Progenitor cell of endocrine pancreas (in vitro differentiated cells): ENCODE measurements at regions not wholly inside any gene's neighbourhood (a gene's known extent, or its start where the extent isn't known, plus 50 kb on each side); places are given as distances from the start of the nearest gene placed in this dataset.
A peak's percentile ranks its signal among the peaks of the same experiment; 100 is the strongest.

Experiments
- DNase-seq: peaks from one replicate; pipeline ENCODE4 v3.0.0; 2021; ENCODE audit warnings: low spot score; ENCODE audit not compliant: unreplicated experiment
- H3K27ac Mint-ChIP-seq: 2 replicates; pipeline ENCODE4 v1.8.0; 2021; ENCODE audit warnings: mild to moderate bottlenecking, moderate library complexity, mixed read lengths
- H3K27me3 Mint-ChIP-seq: 2 replicates; pipeline ENCODE4 v1.8.0; 2021; ENCODE audit warnings: mixed read lengths
- H3K36me3 Mint-ChIP-seq: 2 replicates; pipeline ENCODE4 v1.8.0; 2022; ENCODE audit warnings: mixed read lengths; ENCODE audit not compliant: insufficient read depth
- H3K4me1 Mint-ChIP-seq: 2 replicates; pipeline ENCODE4 v1.8.0; 2021; ENCODE audit warnings: low read depth, mixed read lengths
- H3K4me3 Mint-ChIP-seq: 2 replicates; pipeline ENCODE4 v1.8.0; 2021; ENCODE audit warnings: low read depth, mild to moderate bottlenecking, moderate library complexity, mixed read lengths
- H3K9me3 Mint-ChIP-seq: 2 replicates; pipeline ENCODE4 v1.8.0; 2021; ENCODE audit warnings: low read depth, mixed read lengths
- CTCF ChIP-seq: fragments of 200-600 bp; sonication (generic); IDR thresholded peaks from one replicate; pipeline ENCODE4 v1.5.0; 2021; ENCODE audit warnings: antibody characterized with exemption, mild to moderate bottlenecking; ENCODE audit not compliant: unreplicated experiment

- no peaks in the 10 kb centered on the region for H3K9me3 Mint-ChIP-seq
- no peaks in the 10 kb centered on the region for H3K36me3 Mint-ChIP-seq
- H3K4me3 Mint-ChIP-seq = no peak overlapping the region
- no peak overlapping the region for H3K27ac Mint-ChIP-seq
- H3K27me3 Mint-ChIP-seq = peaks cover 20% of the 10 kb centered on the region
- peaks cover 3% of the 10 kb centered on the region for H3K4me1 Mint-ChIP-seq
- no peak for TF ChIP-seq CTCF
- DNase-seq = no peak
Measured at GRCh38 chr20:6838181-6838826, 70.8 kb downstream of the BMP2 start.

GRCh38 chr20:6841128-6841527, 73.6 kb downstream of the BMP2 start:
- Mint-ChIP-seq H3K4me1 (peaks cover 7% of the 10 kb centered on the region), H3K27ac (no peak overlapping the region), H3K27me3 (peaks cover 20% of the 10 kb centered on the region), H3K9me3 (no peaks in the 10 kb centered on the region), H3K36me3 (no peaks in the 10 kb centered on the region), H3K4me3 (no peak overlapping the region)
- DNase-seq = no peak
- TF ChIP-seq CTCF = no peak

GRCh38 chr20:6845141-6845540, 77.7 kb downstream of the BMP2 start:
- H3K9me3 Mint-ChIP-seq = no peaks in the 10 kb centered on the region
- no peaks in the 10 kb centered on the region for H3K36me3 Mint-ChIP-seq
- TF ChIP-seq CTCF = no peak
- H3K4me3 Mint-ChIP-seq = no peak overlapping the region
- DNase-seq = no peak
- H3K27ac Mint-ChIP-seq = peak overlapping the region; percentile 19
- peaks cover 10% of the 10 kb centered on the region for H3K27me3 Mint-ChIP-seq
- peaks cover 6% of the 10 kb centered on the region for H3K4me1 Mint-ChIP-seq

GRCh38 chr20:6848041-6848440, 80.6 kb downstream of the BMP2 start:
- H3K9me3 Mint-ChIP-seq = no peaks in the 10 kb centered on the region
- no peak overlapping the region for H3K27ac Mint-ChIP-seq
- peaks cover 4% of the 10 kb centered on the region for H3K4me1 Mint-ChIP-seq
- no peak for DNase-seq
- TF ChIP-seq CTCF = no peak
- no peaks in the 10 kb centered on the region for H3K27me3 Mint-ChIP-seq
- H3K4me3 Mint-ChIP-seq = no peak overlapping the region
- H3K36me3 Mint-ChIP-seq = no peaks in the 10 kb centered on the region

GRCh38 chr20:6848992-6849391, 81.5 kb downstream of the BMP2 start:
- TF ChIP-seq CTCF = no peak
- no peak for DNase-seq
- Mint-ChIP-seq H3K27me3 (no peaks in the 10 kb centered on the region), H3K36me3 (no peaks in the 10 kb centered on the region), H3K9me3 (no peaks in the 10 kb centered on the region), H3K4me1 (peaks cover 4% of the 10 kb centered on the region), H3K4me3 (no peak overlapping the region), H3K27ac (no peak overlapping the region)
